Gastrocnemius medialis (tissue), 4 donors: ENCODE measurements at regions not wholly inside any gene's neighbourhood (a gene's known extent, or its start where the extent isn't known, plus 50 kb on each side); places are given as distances from the start of the nearest gene placed in this dataset.

ENCODE experiments used
- ATAC-seq, 2 donors: fragments of 150-250 bp; one replicate each; pipeline ENCODE4 v1.9.1; 2016
- DNase-seq, 2 donors: peaks; one replicate each; pipeline ENCODE4 v3.0.0-alpha.2; 2019
- H3K27ac ChIP-seq, 4 donors: fragments of 200-600 bp; sonication (generic); 1 replicate in 1 of 4; 2 replicates in 3 of 4; pipeline ENCODE4 v1.5.1; 2016 to 2018; ENCODE audit warnings: mild to moderate bottlenecking in 2 of 4, moderate library complexity in 1 of 4
- H3K27me3 ChIP-seq, 3 donors: fragments of 200-600 bp; sonication (generic) in 2 of 3; 1 replicate in 1 of 3; 2 replicates in 2 of 3; pipeline versions ENCODE4 v1.5.1 to v1.6.0; 2016 to 2019; ENCODE audit warnings: mild to moderate bottlenecking in 1 of 3, moderate library complexity in 1 of 3
- H3K36me3 ChIP-seq, 2 donors: fragments of 200-600 bp; sonication (generic) in 1 of 2; one replicate each; pipeline ENCODE4 v1.5.1; 2017 to 2018
- H3K4me1 ChIP-seq, 2 donors: fragments of 200-600 bp; sonication (generic) in 1 of 2; one replicate each; pipeline ENCODE4 v1.5.1; 2016 to 2017; ENCODE audit warnings: mild to moderate bottlenecking in 2 of 2
- H3K4me3 ChIP-seq, 4 donors: fragments of 200-600 bp; sonication (generic) in 3 of 4; 1 replicate in 1 of 4; 2 replicates in 3 of 4; pipeline ENCODE4 v1.5.1; 2016 to 2019; ENCODE audit warnings: mild to moderate bottlenecking in 2 of 4
- H3K9me3 ChIP-seq, 3 donors: fragments of 200-600 bp; sonication (generic) in 2 of 3; 1 replicate in 1 of 3; 2 replicates in 2 of 3; pipeline ENCODE4 v1.5.1; 2016 to 2019
- POLR2A ChIP-seq, 2 donors: fragments of 450-650 bp; IDR thresholded peaks; one replicate each; pipeline ENCODE4 v1.6.1; 2017; ENCODE audit warnings: antibody characterized with exemption in 2 of 2, mild to moderate bottlenecking in 2 of 2, moderate library complexity in 2 of 2
- in situ Hi-C, 4 donors: fragments of 200-750 bp; cut with MboI; loops; one replicate each; pipeline versions ENCODE4 v1.15.0 to v1.8.0; 2017; ENCODE audit warnings: low sequenced_read_pairs in 4 of 4
- intact Hi-C: fragments of 100-400 bp; cut with DNase I; formaldehyde crosslinking; loops from one replicate; pipeline ENCODE4 v1.15.1; 2023; ENCODE audit warnings: low total_unique reads
- TF ChIP-seq, protein P1 (sequence below), 5 experiments: fragments of 450-650 bp in 3 of 5; fragments of 200-600 bp in 2 of 5; sonication (generic) in 2 of 5; IDR thresholded peaks in 4 of 5; conservative IDR thresholded peaks in 1 of 5; 1 replicate in 4 of 5; 2 replicates in 1 of 5; pipeline ENCODE4 v1.5.1; 2016 to 2019; ENCODE audit warnings: antibody characterized with exemption in 5 of 5, mild to moderate bottlenecking in 3 of 5, moderate library complexity in 3 of 5

DNA sequence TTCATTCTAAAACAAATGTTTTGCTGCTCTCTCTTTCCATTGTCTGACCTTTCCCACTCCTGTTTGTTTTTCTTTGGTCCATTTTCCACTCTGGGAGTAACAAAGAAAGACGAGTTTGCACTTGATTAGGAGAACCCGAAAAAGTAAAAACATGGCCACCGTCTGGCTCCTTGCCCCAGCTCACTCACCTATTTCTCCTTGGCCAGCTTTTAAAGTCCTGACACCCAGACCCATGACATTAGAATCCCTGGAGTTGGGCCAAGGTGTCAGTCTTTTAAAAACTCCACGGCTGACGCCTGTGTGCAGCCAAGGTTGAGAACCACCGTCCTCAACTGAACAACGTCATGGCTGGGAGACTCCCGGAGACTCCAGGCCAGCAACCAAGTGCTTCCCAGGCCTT is 63.6 kb upstream of the FLT1 start:
- TF ChIP-seq, protein P1, sequence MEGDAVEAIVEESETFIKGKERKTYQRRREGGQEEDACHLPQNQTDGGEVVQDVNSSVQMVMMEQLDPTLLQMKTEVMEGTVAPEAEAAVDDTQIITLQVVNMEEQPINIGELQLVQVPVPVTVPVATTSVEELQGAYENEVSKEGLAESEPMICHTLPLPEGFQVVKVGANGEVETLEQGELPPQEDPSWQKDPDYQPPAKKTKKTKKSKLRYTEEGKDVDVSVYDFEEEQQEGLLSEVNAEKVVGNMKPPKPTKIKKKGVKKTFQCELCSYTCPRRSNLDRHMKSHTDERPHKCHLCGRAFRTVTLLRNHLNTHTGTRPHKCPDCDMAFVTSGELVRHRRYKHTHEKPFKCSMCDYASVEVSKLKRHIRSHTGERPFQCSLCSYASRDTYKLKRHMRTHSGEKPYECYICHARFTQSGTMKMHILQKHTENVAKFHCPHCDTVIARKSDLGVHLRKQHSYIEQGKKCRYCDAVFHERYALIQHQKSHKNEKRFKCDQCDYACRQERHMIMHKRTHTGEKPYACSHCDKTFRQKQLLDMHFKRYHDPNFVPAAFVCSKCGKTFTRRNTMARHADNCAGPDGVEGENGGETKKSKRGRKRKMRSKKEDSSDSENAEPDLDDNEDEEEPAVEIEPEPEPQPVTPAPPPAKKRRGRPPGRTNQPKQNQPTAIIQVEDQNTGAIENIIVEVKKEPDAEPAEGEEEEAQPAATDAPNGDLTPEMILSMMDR (IDR thresholded peaks at IDR 0.05 in 4 of 5, conservative IDR thresholded peaks at IDR 0.05 in 1 of 5) = no peak
- no peak for TF ChIP-seq POLR2A (IDR thresholded peaks at IDR 0.05)
- Histone ChIP-seq H3K4me3 (no peak overlapping the region), H3K9me3 (no peaks in the 10 kb centered on the region), H3K36me3 (no peaks in the 10 kb centered on the region), H3K27me3 (no peaks in the 10 kb centered on the region), H3K27ac (peak overlapping the region in 2 of 4 donors; percentile 27 to 42), H3K4me1 (no peaks in the 10 kb centered on the region)
- in situ Hi-C loops = no loop called here
- ATAC-seq (no peak), DNase-seq (no peak)
- intact Hi-C loops = no loop called here

DNA sequence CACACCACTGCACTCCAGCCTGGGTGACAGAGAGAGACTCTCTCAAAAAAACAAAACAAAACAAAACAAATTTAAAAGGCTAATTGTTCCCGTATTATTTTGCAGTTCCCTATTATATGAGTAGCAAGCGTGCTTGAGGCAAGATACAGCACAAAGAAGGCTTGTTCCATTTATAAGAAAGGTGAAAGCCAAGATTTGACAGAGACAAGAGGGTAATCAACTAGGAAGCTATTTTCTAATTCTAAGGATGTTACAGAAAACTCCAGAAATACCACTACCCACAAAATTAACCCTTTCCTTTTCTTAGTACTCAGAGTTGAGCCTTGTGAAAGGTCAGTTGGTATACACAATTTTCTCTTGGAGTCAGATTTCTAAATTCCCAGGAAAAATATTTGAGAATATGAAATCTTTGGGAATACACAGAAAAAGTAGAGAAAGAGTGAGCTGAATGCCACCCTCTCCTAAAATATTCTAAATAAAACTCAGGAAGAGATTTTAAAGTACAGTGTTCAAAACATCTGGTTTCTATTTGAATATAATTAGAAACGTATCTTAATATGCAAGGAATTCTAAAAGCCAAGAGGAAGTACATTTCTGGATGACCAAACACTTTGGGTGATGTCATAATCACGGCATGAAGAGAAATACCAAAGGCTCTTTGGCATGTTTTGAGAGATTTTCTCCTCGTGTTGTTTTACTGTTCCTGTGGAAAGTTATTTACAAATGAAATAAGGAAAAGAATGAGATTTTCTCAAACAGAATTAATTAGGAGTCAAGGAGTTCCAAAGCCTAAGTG is 63.0 kb upstream of the FLT1 start:
- no peaks in the 10 kb centered on the region for H3K4me1 ChIP-seq
- H3K36me3 ChIP-seq = no peaks in the 10 kb centered on the region
- ATAC-seq = no peak
- in situ Hi-C loops (no loop called here), intact Hi-C loops (no loop called here)
- no peaks in the 10 kb centered on the region for H3K9me3 ChIP-seq
- DNase-seq = no peak
- peak overlapping the region in 2 of 4 donors; percentile 27 to 42 for H3K27ac ChIP-seq
- TF ChIP-seq POLR2A (IDR thresholded peaks at IDR 0.05) = no peak
- TF ChIP-seq, protein P1 (IDR thresholded peaks at IDR 0.05 in 4 of 5, conservative IDR thresholded peaks at IDR 0.05 in 1 of 5) = no peak
- no peak overlapping the region for H3K4me3 ChIP-seq
- H3K27me3 ChIP-seq = no peaks in the 10 kb centered on the region

DNA sequence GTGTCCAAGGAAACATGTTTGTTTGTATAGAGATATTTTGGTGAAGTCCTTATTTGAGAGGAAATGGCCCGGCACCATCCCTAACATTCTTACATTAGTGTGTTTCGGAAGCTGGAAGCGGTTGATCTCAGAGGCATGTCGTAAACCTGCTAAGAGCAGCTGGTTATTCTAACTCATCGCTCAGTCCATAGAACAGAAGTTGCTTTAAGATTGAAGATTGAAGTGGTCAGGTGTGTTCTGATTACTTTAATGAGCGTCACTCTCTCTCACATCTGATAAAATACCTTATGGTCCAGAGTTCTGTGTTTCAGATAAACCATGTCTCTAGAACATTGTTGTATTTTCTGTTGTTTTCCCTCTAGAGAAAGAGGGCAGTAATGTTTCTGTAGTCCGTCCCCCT is 60.2 kb upstream of the FLT1 start:
- intact Hi-C loops = no loop called here
- DNase-seq = no peak
- no peaks in the 10 kb centered on the region for H3K36me3 ChIP-seq
- no peak overlapping the region for H3K4me3 ChIP-seq
- in situ Hi-C loops = no loop called here
- TF ChIP-seq, protein P1 (IDR thresholded peaks at IDR 0.05 in 4 of 5, conservative IDR thresholded peaks at IDR 0.05 in 1 of 5) = no peak
- TF ChIP-seq POLR2A (IDR thresholded peaks at IDR 0.05) = no peak
- H3K27me3 ChIP-seq = no peaks in the 10 kb centered on the region
- H3K27ac ChIP-seq = no peak overlapping the region
- H3K4me1 ChIP-seq = no peaks in the 10 kb centered on the region
- H3K9me3 ChIP-seq = no peaks in the 10 kb centered on the region
- ATAC-seq = no peak

DNA sequence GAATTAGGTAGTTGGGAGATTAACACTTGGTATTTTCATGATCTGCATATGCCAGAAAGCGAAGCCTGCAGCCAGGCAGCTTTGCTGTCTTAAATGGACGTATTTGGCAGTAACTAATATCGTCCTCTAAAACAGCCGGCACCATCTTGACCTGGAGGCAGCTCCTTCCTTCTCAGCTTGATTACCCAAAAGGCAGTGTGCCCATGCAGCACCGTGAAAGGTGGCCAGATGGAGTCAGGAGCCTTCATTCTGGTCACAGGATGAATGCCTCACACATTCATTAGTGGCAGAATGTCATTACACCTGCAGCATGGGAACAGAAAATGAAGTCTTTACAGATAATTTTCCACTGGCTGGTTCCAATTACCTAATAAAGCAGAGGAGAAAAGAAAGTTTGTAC is 59.0 kb upstream of the FLT1 start:
- no peaks in the 10 kb centered on the region for H3K9me3 ChIP-seq
- intact Hi-C loops (no loop called here), in situ Hi-C loops (no loop called here)
- TF ChIP-seq, protein P1 (IDR thresholded peaks at IDR 0.05 in 4 of 5, conservative IDR thresholded peaks at IDR 0.05 in 1 of 5) = no peak
- TF ChIP-seq POLR2A (IDR thresholded peaks at IDR 0.05) = no peak
- H3K36me3 ChIP-seq = no peaks in the 10 kb centered on the region
- H3K4me3 ChIP-seq = no peak overlapping the region
- DNase-seq (no peak), ATAC-seq (no peak)
- no peaks in the 10 kb centered on the region for H3K4me1 ChIP-seq
- H3K27me3 ChIP-seq = no peaks in the 10 kb centered on the region
- no peak overlapping the region for H3K27ac ChIP-seq

DNA sequence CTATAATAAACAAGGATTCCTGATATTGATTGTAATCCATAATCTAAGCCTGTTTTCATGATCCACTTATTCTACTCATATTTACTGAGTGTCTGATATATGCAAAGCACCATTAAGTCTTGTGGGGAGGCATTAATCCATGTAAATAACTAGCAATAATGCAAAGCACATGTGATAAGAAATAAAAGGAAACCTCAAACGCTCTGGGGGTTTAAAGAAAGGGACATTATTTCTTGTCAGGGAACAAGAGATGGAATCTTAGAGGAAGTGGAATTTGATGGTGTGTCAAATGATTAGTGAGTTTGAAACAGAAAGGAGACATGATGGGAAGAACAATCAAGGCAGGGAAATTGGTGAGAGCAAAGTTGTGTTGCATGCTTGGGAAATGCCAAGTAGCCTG is 57.4 kb upstream of the FLT1 start:
- Histone ChIP-seq H3K4me3 (no peak overlapping the region), H3K9me3 (no peaks in the 10 kb centered on the region), H3K27ac (no peak overlapping the region), H3K27me3 (no peaks in the 10 kb centered on the region), H3K36me3 (no peaks in the 10 kb centered on the region), H3K4me1 (no peaks in the 10 kb centered on the region)
- in situ Hi-C loops = no loop called here
- intact Hi-C loops = no loop called here
- ATAC-seq = no peak
- DNase-seq = no peak
- TF ChIP-seq, protein P1 (IDR thresholded peaks at IDR 0.05 in 4 of 5, conservative IDR thresholded peaks at IDR 0.05 in 1 of 5) = no peak
- no peak for TF ChIP-seq POLR2A (IDR thresholded peaks at IDR 0.05)
